ENCODE measurements at regions not wholly inside any gene's neighbourhood (a gene's known extent, or its start where the extent isn't known, plus 50 kb on each side); places are given as distances from the start of the nearest gene placed in this dataset.
"Not testable (repeated sequence)": the region's sequence is repeated elsewhere in the genome, so short reads cannot be mapped to it uniquely, and the experiment has no call there.

GRCh38 chr19:20385061-20385460, 180.5 kb downstream of the ZNF737 start:
- no peak for DNase-seq

- no peak for DNase-seq
These were observed 193.7 kb downstream of the ZNF737 start for GRCh38 chr19:20371911-20372310.

- not testable (repeated sequence) for DNase-seq
These were observed 194.3 kb downstream of the ZNF737 start for GRCh38 chr19:20371304-20371703.

GRCh38 chr19:20367811-20368294, 197.7 kb downstream of the ZNF737 start:
- no peak for DNase-seq

GRCh38 chr19:20365146-20365545, 198.1 kb downstream of the ZNF486 start:
- DNase-seq: no peak

- no peak for DNase-seq
These were observed 193.1 kb downstream of the ZNF486 start for GRCh38 chr19:20359933-20360720.

GRCh38 chr19:20358841-20359465, 191.9 kb downstream of the ZNF486 start:
- DNase-seq: not testable (repeated sequence)

GRCh38 chr19:20357921-20358320, 190.9 kb downstream of the ZNF486 start:
- no peak for DNase-seq

- DNase-seq: no peak
These were observed 184.2 kb downstream of the ZNF486 start for GRCh38 chr19:20351244-20351643.

GRCh38 chr19:20349206-20349605, 182.2 kb downstream of the ZNF486 start:
- no peak for DNase-seq

GRCh38 chr19:20339444-20339843, 172.4 kb downstream of the ZNF486 start:
- no peak for DNase-seq

GRCh38 chr19:20334760-20335159, 167.7 kb downstream of the ZNF486 start:
- no peak for DNase-seq

- no peak for DNase-seq
These were observed 166.5 kb downstream of the ZNF486 start for GRCh38 chr19:20333508-20333907.

- no peak for DNase-seq
These were observed 158.1 kb downstream of the ZNF486 start for GRCh38 chr19:20325151-20325550.

GRCh38 chr19:20321139-20321763, 154.2 kb downstream of the ZNF486 start:
- no peak for DNase-seq

GRCh38 chr19:20320191-20320590, 153.2 kb downstream of the ZNF486 start:
- no peak for DNase-seq

GRCh38 chr19:20318616-20319015, 151.6 kb downstream of the ZNF486 start:
- DNase-seq: no peak

- DNase-seq: no peak
These were observed 148.5 kb downstream of the ZNF486 start for GRCh38 chr19:20315543-20315942.

GRCh38 chr19:20313894-20314293, 146.9 kb downstream of the ZNF486 start:
- DNase-seq: no peak

- no peak for DNase-seq
These were observed 140.1 kb downstream of the ZNF486 start for GRCh38 chr19:20307127-20307526.

GRCh38 chr19:20296314-20296713, 129.3 kb downstream of the ZNF486 start:
- DNase-seq: not testable (repeated sequence)

- no peak for DNase-seq
These were observed 127.2 kb downstream of the ZNF486 start for GRCh38 chr19:20294181-20294580.

GRCh38 chr19:20292520-20292919, 125.5 kb downstream of the ZNF486 start:
- not testable (repeated sequence) for DNase-seq

- no peak for DNase-seq
These were observed 122.2 kb downstream of the ZNF486 start for GRCh38 chr19:20289186-20289585.
